NCI-H510A treated with DMSO at 0.1 percent for 48 hours (cell line): ENCODE measurements at regions not wholly inside any gene's neighbourhood (a gene's known extent, or its start where the extent isn't known, plus 50 kb on each side); places are given as distances from the start of the nearest gene placed in this dataset.
"Not testable (repeated sequence)": the region's sequence is repeated elsewhere in the genome, so short reads cannot be mapped to it uniquely, and the experiment has no call there.

ENCODE experiments used
- DNase-seq: peaks from one replicate; lab custom pipeline; 2025; lab: John Stamatoyannopoulos, UW

GRCh38 chr10:42533866-42534265 lies 104.5 kb downstream of the ZNF33B start:
- not testable (repeated sequence) for DNase-seq

GRCh38 chr10:42532996-42533395 lies 105.4 kb downstream of the ZNF33B start:
- no peak for DNase-seq

- no peak for DNase-seq
Observed at GRCh38 chr10:42523098-42523497, 115.3 kb downstream of the ZNF33B start.

GRCh38 chr10:42519761-42520460 lies 118.5 kb downstream of the ZNF33B start:
- DNase-seq = no peak

- no peak for DNase-seq
Observed at GRCh38 chr10:42519079-42519478, 119.3 kb downstream of the ZNF33B start.

GRCh38 chr10:42513921-42514320 lies 124.4 kb downstream of the ZNF33B start:
- no peak for DNase-seq

GRCh38 chr10:42491801-42492200 lies 146.6 kb downstream of the ZNF33B start:
- no peak for DNase-seq

- DNase-seq = no peak
Observed at GRCh38 chr10:42491001-42491592, 147.3 kb downstream of the ZNF33B start.

GRCh38 chr10:42490368-42490767 lies 148.0 kb downstream of the ZNF33B start:
- DNase-seq = no peak

GRCh38 chr10:42488416-42488815 lies 150.0 kb downstream of the ZNF33B start:
- no peak for DNase-seq

- DNase-seq = no peak
Observed at GRCh38 chr10:42482411-42482810, 156.0 kb downstream of the ZNF33B start.

- DNase-seq = no peak
Observed at GRCh38 chr10:42479057-42479456, 159.3 kb downstream of the ZNF33B start.

GRCh38 chr10:42477170-42477569 lies 161.2 kb downstream of the ZNF33B start:
- DNase-seq = no peak

GRCh38 chr10:42476101-42476500 lies 162.3 kb downstream of the ZNF33B start:
- DNase-seq = no peak

GRCh38 chr10:42475168-42476098 lies 162.9 kb downstream of the ZNF33B start:
- DNase-seq = no peak

- DNase-seq = no peak
Observed at GRCh38 chr10:42454313-42454712, 184.1 kb downstream of the ZNF33B start.

GRCh38 chr10:42431095-42431494 lies 207.3 kb downstream of the ZNF33B start:
- no peak for DNase-seq

GRCh38 chr10:42428534-42428933 lies 209.8 kb downstream of the ZNF33B start:
- DNase-seq = no peak

- DNase-seq = no peak
Observed at GRCh38 chr10:42422911-42423310, 215.5 kb downstream of the ZNF33B start.

- DNase-seq = no peak
Observed at GRCh38 chr10:42421812-42422211, 216.6 kb downstream of the ZNF33B start.

GRCh38 chr10:42419789-42420188 lies 218.6 kb downstream of the ZNF33B start:
- no peak for DNase-seq

- DNase-seq = no peak
Observed at GRCh38 chr10:42380926-42381547, 257.3 kb downstream of the ZNF33B start.
